Vagina (tissue), 2 donors: ENCODE measurements at regions not wholly inside any gene's neighbourhood (a gene's known extent, or its start where the extent isn't known, plus 50 kb on each side); places are given as distances from the start of the nearest gene placed in this dataset.
A peak's percentile ranks its signal among the peaks of the same experiment; 100 is the strongest.

Experiments used
- DNase-seq, 2 donors: peaks; one replicate each; pipeline ENCODE4 v3.0.0-alpha.2; 2017; ENCODE audit errors: extremely low spot score in 2 of 2
- H3K27ac ChIP-seq: fragments of 200-600 bp; sonication (generic); one replicate; pipeline ENCODE4 v1.5.1; 2019
- H3K27me3 ChIP-seq: fragments of 200-600 bp; sonication (generic); one replicate; pipeline ENCODE4 v1.5.1; 2019
- H3K36me3 ChIP-seq, 2 donors: fragments of 200-600 bp; sonication (generic); one replicate each; pipeline ENCODE4 v1.5.1; 2017 to 2019
- H3K4me1 ChIP-seq: fragments of 200-600 bp; sonication (generic); one replicate; pipeline ENCODE4 v1.5.1; 2019
- H3K4me3 ChIP-seq, 2 donors: fragments of 200-600 bp; sonication (generic); 1 replicate in 1 of 2; 2 replicates in 1 of 2; pipeline ENCODE4 v1.5.1; 2016 to 2019
- H3K9me3 ChIP-seq: fragments of 200-600 bp; sonication (generic); one replicate; pipeline ENCODE4 v1.5.1; 2019
- POLR2A ChIP-seq, 2 donors: fragments of 450-650 bp; IDR thresholded peaks; one replicate each; pipeline ENCODE4 v1.6.1; 2017; ENCODE audit warnings: antibody characterized with exemption in 2 of 2, mild to moderate bottlenecking in 2 of 2, moderate library complexity in 2 of 2
- POLR2AphosphoS5 ChIP-seq, 2 donors: sonication (generic); formaldehyde crosslinking; IDR thresholded peaks; one replicate each; pipeline ENCODE4 v1.9.0; 2017; ENCODE audit warnings: antibody characterized with exemption in 2 of 2, mild to moderate bottlenecking in 2 of 2, low read depth in 1 of 2; ENCODE audit not compliant: insufficient read depth in 1 of 2
- intact Hi-C: fragments of 100-400 bp; cut with DNase I; formaldehyde crosslinking; loops from one replicate; pipeline ENCODE4 v1.15.1; 2023
- TF ChIP-seq, protein P1 (sequence below), 3 experiments: fragments of 450-650 bp in 2 of 3; fragments of 200-600 bp in 1 of 3; sonication (generic) in 1 of 3; IDR thresholded peaks; one replicate each; pipeline ENCODE4 v1.5.1; 2017 to 2019; ENCODE audit warnings: antibody characterized with exemption in 3 of 3, mild to moderate bottlenecking in 2 of 3, moderate library complexity in 2 of 3

DNA sequence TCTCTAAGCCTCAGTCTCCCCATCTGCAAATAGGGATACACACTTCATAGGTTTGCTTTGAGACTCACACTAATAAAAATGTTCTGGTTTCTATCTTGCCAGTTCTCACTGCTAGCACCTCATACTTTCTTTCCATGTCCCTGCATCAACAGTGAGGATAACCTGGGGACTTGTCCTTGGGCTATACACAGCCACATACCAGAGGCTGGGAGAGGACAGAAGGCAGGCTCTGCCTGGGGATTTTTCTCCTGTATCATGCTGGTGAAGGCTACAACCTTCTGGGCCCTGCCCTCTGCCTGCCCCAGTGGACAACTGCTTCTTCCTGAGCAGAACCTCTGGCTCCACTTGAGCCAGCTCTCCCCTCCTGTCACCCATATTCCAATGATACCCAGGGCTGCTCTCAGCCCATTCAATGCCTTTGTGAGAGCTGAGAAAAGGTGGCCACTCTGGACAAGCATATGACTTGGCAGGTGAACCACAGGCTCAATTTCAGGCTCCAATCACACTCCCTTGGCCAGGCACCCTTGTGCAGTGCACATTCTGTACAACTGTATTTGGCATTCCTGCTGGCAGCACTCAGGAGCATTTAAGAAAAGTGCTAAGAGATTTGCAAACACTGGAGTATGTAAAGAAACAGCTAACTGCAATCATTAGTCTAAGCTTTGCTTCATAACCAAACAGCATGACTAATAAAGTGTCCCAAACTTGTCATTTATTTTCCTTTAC is 135.8 kb upstream of the VRK1 start:
- intact Hi-C loops = no loop called here
- no peaks in the 10 kb centered on the region for H3K27me3 ChIP-seq
- TF ChIP-seq, protein P1, sequence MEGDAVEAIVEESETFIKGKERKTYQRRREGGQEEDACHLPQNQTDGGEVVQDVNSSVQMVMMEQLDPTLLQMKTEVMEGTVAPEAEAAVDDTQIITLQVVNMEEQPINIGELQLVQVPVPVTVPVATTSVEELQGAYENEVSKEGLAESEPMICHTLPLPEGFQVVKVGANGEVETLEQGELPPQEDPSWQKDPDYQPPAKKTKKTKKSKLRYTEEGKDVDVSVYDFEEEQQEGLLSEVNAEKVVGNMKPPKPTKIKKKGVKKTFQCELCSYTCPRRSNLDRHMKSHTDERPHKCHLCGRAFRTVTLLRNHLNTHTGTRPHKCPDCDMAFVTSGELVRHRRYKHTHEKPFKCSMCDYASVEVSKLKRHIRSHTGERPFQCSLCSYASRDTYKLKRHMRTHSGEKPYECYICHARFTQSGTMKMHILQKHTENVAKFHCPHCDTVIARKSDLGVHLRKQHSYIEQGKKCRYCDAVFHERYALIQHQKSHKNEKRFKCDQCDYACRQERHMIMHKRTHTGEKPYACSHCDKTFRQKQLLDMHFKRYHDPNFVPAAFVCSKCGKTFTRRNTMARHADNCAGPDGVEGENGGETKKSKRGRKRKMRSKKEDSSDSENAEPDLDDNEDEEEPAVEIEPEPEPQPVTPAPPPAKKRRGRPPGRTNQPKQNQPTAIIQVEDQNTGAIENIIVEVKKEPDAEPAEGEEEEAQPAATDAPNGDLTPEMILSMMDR (IDR thresholded peaks at IDR 0.05) = no peak
- TF ChIP-seq POLR2A (IDR thresholded peaks at IDR 0.05) = no peak
- no peak for TF ChIP-seq POLR2AphosphoS5 (IDR thresholded peaks at IDR 0.05; ENCODE audit: insufficient read depth in 1 of 2, low read depth in 1 of 2)

DNA sequence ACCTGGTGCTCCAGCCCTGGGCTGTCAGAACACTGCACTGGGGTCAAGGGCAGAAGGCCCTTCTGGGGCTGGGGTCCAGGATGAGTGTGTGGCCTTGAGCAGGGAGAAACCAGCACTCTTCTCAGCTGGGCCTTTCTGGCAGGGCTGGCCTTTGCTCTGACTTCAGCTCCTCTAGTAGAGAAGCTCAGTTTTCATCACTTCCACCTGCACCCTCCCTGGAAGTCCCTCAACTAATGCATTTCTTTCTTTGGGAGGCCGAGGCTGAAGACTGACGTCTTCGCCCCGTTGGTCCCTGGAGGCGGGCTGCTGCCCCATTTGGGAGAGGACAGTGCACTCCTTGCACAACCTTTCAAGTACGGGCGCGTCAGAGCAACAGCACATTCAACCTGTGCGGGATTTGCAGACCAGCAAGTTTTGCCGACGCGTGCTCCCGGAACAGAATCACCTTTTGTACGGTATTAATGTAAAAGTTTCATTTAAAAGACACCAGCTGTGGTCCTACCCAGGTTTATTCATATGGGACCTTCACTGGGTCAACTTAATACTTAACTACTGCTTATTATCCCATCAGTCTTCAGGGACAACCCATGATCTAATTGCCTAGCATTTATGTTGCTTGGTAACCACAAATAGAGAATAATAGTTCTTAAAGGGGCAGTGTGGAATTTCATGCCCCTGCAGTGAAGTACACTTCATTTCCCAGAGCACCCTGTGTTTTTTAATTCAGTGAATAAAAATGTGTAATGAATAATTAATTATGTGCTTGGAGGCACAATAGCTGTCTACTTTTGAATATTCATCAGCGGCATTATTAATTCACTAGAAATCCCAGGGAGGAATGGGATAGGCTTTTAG is 134.8 kb upstream of the VRK1 start:
- intact Hi-C loops = no loop called here
- DNase-seq = peak in 1 of 2 donors; percentile 62
- Histone ChIP-seq H3K9me3 (no peaks in the 10 kb centered on the region), H3K36me3 (no peaks in the 10 kb centered on the region), H3K27me3 (no peaks in the 10 kb centered on the region), H3K27ac (no peak overlapping the region), H3K4me1 (no peaks in the 10 kb centered on the region), H3K4me3 (no peak overlapping the region)
- TF ChIP-seq POLR2AphosphoS5 (IDR thresholded peaks at IDR 0.05; ENCODE audit: insufficient read depth in 1 of 2, low read depth in 1 of 2) = no peak
- TF ChIP-seq, protein P1 (IDR thresholded peaks at IDR 0.05) = no peak
- no peak for TF ChIP-seq POLR2A (IDR thresholded peaks at IDR 0.05)

More for the DNA sequence above, 135.8 kb upstream of the VRK1 start:
- peak in 1 of 2 donors; percentile 54 for DNase-seq
- Histone ChIP-seq H3K4me3 (no peak overlapping the region), H3K4me1 (no peaks in the 10 kb centered on the region), H3K27ac (no peak overlapping the region), H3K9me3 (no peaks in the 10 kb centered on the region), H3K36me3 (no peaks in the 10 kb centered on the region)

DNA sequence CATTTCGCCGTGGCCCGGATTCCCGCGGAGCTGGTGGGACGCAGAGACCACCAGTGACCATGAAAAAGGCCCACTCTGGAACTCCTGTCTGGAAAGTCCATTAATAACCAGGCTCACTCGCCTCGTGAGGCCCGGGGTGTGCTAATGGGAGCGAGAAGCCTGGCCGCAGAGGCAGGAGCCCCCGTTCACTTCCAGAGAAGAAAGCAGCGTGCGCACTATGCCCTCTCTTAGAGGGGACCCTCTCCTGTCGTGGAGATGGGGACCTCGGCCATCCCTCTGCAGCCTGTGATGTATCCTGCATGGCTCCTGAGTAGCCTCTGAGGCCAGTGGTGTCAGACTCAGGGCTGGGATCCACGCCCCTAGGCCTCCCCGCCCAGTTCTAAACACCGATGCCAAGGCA is 134.1 kb upstream of the VRK1 start:
- Histone ChIP-seq H3K9me3 (no peaks in the 10 kb centered on the region), H3K4me1 (no peaks in the 10 kb centered on the region), H3K27me3 (no peaks in the 10 kb centered on the region), H3K27ac (no peak overlapping the region), H3K4me3 (no peak overlapping the region), H3K36me3 (no peaks in the 10 kb centered on the region)
- DNase-seq = no peak
- intact Hi-C loops = no loop called here
- TF ChIP-seq POLR2A (IDR thresholded peaks at IDR 0.05) (no peak), POLR2AphosphoS5 (IDR thresholded peaks at IDR 0.05; ENCODE audit: insufficient read depth in 1 of 2, low read depth in 1 of 2) (no peak)
- TF ChIP-seq, protein P1 (IDR thresholded peaks at IDR 0.05) = no peak

DNA sequence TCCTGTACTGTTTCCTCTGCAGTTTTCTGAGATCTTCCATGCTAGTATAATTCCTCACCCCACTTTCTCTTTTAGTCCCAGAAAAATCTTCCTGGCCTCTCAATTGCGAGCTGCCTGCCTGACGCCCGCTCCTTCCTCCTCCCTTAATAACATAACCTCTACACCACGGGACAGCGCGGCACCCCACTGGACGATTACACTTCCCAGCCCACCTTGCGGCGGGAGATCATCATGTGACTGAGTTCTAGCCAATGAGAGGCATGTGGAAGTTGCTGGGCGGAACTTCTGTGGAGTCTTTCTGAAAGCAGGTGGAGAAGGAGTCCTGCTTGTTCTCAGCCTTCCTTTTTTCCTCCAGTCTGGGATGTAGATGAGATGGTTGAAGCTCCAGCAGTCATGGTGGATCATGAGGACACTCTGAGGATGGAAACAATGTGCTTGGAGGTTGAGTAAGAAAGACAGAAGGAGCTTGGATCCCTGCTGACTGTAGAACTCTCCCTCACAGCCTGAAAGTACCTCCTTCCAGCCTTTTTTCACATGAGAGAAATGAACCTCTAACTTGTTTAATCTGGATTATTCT is 133.6 kb upstream of the VRK1 start:
- Histone ChIP-seq H3K9me3 (no peaks in the 10 kb centered on the region), H3K36me3 (no peaks in the 10 kb centered on the region), H3K4me3 (no peak overlapping the region), H3K27me3 (no peaks in the 10 kb centered on the region), H3K27ac (no peak overlapping the region), H3K4me1 (no peaks in the 10 kb centered on the region)
- intact Hi-C loops = no loop called here
- DNase-seq = peak in 1 of 2 donors; percentile 42
- TF ChIP-seq, protein P1 (IDR thresholded peaks at IDR 0.05) = no peak
- TF ChIP-seq POLR2A (IDR thresholded peaks at IDR 0.05) = no peak
- no peak for TF ChIP-seq POLR2AphosphoS5 (IDR thresholded peaks at IDR 0.05; ENCODE audit: insufficient read depth in 1 of 2, low read depth in 1 of 2)
